Kidney epithelial cell (primary cell): ENCODE measurements at regions not wholly inside any gene's neighbourhood (a gene's known extent, or its start where the extent isn't known, plus 50 kb on each side); places are given as distances from the start of the nearest gene placed in this dataset.

ENCODE experiments used
- DNase-seq: peaks from one replicate; pipeline ENCODE4 v3.0.0-alpha.2; 2010; ENCODE audit warnings: low read depth
- H3K27me3 ChIP-seq: 2 replicates; pipeline ENCODE4 v1.6.0; 2011; ENCODE audit warnings: low read length; ENCODE audit not compliant: control insufficient read depth, insufficient read depth
- H3K36me3 ChIP-seq: 2 replicates; pipeline ENCODE4 v1.5.1; 2011; ENCODE audit warnings: low read length; ENCODE audit not compliant: control insufficient read depth, insufficient read depth
- H3K4me3 ChIP-seq: 2 replicates; pipeline ENCODE4 v1.5.1; 2011; ENCODE audit warnings: low read depth, mild to moderate bottlenecking, control low read depth, low read length
- TF ChIP-seq, protein P1 (sequence below): IDR thresholded peaks from 2 replicates; pipeline ENCODE4 v1.5.1; 2011; ENCODE audit warnings: mild to moderate bottlenecking, moderate library complexity, low read length, control low read depth, inconsistent platforms; ENCODE audit not compliant: insufficient read depth, poor library complexity, severe bottlenecking

DNA sequence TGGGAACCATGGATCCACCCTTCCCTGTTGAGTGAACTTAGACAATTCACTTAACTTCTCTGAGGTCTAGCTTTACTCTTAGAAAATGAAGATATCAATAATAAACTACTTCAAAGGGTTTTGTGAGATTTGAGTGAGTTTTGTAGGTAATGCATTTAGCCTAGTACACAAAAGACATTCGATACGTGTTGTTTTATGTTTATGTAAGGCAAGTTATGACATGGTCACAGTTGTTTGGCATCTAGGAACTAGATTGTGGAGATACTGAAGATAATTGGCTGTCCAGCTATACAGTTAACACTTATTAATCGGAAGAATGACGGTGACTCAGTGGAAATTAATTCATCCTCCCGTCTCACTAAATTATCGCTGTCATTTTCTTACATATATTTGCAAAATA lies 1781.1 kb upstream of the TENM3 start:
- TF ChIP-seq, protein P1, sequence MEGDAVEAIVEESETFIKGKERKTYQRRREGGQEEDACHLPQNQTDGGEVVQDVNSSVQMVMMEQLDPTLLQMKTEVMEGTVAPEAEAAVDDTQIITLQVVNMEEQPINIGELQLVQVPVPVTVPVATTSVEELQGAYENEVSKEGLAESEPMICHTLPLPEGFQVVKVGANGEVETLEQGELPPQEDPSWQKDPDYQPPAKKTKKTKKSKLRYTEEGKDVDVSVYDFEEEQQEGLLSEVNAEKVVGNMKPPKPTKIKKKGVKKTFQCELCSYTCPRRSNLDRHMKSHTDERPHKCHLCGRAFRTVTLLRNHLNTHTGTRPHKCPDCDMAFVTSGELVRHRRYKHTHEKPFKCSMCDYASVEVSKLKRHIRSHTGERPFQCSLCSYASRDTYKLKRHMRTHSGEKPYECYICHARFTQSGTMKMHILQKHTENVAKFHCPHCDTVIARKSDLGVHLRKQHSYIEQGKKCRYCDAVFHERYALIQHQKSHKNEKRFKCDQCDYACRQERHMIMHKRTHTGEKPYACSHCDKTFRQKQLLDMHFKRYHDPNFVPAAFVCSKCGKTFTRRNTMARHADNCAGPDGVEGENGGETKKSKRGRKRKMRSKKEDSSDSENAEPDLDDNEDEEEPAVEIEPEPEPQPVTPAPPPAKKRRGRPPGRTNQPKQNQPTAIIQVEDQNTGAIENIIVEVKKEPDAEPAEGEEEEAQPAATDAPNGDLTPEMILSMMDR, result no peak
- Histone ChIP-seq H3K4me3 (no peak overlapping the region), H3K36me3 (no peaks in the 10 kb centered on the region), H3K27me3 (no peaks in the 10 kb centered on the region)
- DNase-seq, result no peak

DNA sequence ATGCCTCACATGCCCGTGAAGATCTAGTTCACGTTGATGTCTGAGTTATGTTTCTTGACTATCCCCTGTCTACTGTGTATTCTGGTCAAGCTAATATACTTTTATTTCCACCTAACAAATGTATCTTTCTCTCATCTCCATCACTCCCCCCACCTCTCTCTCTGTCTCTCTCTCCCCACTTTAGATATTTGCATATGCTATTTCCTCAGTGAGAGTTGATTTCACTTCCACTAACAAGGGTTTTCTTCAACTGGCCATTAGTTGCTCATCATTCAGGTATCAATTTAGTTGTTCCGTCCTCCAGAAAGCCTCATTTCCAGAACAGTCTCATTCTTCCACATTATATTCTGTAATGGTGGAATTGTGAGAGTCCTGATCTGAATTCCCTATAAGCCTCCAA lies 1777.8 kb upstream of the TENM3 start:
- no peak for DNase-seq
- H3K4me3 ChIP-seq, result no peak overlapping the region
- TF ChIP-seq, protein P1, result no peak
- H3K36me3 ChIP-seq, result no peaks in the 10 kb centered on the region
- H3K27me3 ChIP-seq, result no peaks in the 10 kb centered on the region

DNA sequence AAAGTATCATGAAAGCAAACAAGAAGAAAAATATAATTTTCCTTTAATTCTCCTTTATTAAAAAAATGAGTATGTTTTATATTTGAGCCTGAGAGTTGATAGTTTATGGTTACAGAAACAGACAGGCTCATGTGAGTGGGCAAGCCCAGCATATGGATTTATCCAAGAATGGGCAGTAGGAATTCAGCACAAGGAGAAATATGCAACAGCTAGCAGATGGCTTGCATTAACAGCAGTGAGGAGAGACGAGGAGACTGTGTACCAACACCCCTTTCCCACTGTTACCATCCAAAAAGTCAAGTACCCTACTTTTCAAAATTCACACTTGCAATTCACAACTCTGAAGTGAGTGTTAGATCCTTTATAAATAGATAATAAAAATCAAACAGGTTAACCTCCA lies 1760.2 kb upstream of the TENM3 start:
- TF ChIP-seq, protein P1, result no peak

DNA sequence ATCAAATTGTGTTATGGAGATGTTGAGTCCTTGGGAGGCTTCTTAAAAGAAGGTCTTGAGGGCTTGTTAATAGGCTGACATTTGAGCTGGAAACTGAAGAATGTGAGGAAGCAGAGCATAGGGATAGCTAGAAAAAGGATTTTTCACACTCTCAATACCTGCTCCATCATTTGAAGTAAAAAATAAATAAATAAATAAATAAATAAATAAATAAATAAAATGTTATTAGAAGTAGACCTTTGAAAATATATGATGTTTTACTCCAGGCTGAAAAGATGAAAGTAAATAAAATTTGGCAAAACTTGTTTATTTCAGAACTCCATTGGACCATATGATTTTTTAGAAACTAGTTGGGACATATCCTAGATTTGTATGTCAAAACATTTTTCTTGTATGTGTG lies 1757.8 kb upstream of the TENM3 start:
- Histone ChIP-seq H3K4me3 (no peak overlapping the region), H3K36me3 (no peaks in the 10 kb centered on the region), H3K27me3 (no peaks in the 10 kb centered on the region)
- no peak for DNase-seq
- TF ChIP-seq, protein P1, result no peak

More for the DNA sequence above, 1760.2 kb upstream of the TENM3 start:
- no peaks in the 10 kb centered on the region for H3K27me3 ChIP-seq
- no peak overlapping the region for H3K4me3 ChIP-seq
- H3K36me3 ChIP-seq, result no peaks in the 10 kb centered on the region
- no peak for DNase-seq

DNA sequence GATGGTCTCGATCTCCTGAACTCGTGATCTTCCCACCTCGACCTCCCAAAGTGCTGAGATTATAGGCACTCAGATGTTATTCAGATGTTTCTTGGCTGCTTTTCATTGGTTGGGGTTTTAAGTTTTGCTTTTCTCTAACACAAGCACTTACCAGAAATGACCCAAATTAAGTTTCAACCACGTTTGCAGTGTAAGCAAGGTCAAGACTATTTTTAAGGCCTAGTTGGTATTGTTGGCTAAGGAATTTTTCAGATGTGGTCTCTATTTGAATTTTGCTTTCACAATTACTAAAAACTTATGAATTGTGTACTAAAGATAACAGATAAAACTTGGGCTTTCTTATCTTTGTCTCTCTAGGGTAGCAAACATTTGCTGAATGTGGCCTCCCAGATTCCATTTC lies 1756.9 kb upstream of the TENM3 start:
- DNase-seq, result no peak
- Histone ChIP-seq H3K4me3 (no peak overlapping the region), H3K36me3 (no peaks in the 10 kb centered on the region), H3K27me3 (no peaks in the 10 kb centered on the region)
- TF ChIP-seq, protein P1, result no peak

DNA sequence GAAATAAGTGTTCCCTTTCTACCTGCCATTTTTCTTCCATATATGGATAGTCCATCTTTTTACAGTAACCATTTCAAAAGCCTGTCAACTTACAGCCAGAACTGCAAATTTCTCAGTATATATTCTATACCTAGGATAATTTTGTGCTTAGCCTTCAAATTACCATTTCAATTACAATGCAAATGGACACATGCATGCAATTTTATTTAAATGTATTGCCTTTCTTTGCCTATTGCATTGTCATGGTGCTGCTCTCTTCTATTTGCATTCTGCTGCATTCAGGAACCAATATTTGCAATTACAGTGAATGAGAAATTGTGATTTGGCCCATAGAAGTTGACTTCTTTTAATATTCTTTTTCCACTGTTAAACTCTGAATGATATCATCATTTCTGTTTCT lies 1753.4 kb upstream of the TENM3 start:
- DNase-seq, result no peak
- TF ChIP-seq, protein P1, result no peak
- Histone ChIP-seq H3K4me3 (no peak overlapping the region), H3K36me3 (no peaks in the 10 kb centered on the region), H3K27me3 (no peaks in the 10 kb centered on the region)
